ENCODE measurements at regions not wholly inside any gene's neighbourhood (a gene's known extent, or its start where the extent isn't known, plus 50 kb on each side); places are given as distances from the start of the nearest gene placed in this dataset.

DNA sequence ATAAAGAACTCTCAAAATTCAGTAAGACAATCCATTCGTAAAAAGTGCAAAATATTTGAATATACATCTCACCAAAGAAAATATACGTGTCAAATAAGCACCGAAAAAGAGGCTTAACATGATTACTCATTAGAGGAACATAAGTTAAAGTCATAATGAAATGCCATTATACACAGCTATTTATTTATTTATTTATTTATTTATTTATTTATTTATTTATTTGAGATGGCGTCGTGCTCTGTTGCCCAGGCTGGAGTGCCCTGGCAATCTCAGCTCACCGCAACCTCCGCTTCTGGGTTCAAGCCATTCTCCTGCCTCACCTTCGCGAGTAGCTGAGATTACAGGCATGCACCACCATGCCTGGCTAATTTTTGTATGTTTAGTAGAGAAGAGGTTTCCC lies 203.6 kb upstream of the UBASH3B start:
- Histone ChIP-seq H3K4me3 (no peak overlapping the region), H3K27ac (no peak overlapping the region), H3K9me3 (no peaks in the 10 kb centered on the region), H3K27me3 (no peaks in the 10 kb centered on the region), H3K36me3 (no peaks in the 10 kb centered on the region), H3K4me1 (ENCODE audit: insufficient read depth) (no peaks in the 10 kb centered on the region)
- TF ChIP-seq, protein P1, sequence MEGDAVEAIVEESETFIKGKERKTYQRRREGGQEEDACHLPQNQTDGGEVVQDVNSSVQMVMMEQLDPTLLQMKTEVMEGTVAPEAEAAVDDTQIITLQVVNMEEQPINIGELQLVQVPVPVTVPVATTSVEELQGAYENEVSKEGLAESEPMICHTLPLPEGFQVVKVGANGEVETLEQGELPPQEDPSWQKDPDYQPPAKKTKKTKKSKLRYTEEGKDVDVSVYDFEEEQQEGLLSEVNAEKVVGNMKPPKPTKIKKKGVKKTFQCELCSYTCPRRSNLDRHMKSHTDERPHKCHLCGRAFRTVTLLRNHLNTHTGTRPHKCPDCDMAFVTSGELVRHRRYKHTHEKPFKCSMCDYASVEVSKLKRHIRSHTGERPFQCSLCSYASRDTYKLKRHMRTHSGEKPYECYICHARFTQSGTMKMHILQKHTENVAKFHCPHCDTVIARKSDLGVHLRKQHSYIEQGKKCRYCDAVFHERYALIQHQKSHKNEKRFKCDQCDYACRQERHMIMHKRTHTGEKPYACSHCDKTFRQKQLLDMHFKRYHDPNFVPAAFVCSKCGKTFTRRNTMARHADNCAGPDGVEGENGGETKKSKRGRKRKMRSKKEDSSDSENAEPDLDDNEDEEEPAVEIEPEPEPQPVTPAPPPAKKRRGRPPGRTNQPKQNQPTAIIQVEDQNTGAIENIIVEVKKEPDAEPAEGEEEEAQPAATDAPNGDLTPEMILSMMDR (IDR thresholded peaks at IDR 0.05), result no peak
- TF ChIP-seq EP300 (IDR thresholded peaks at IDR 0.05), result no peak
- DNase-seq, result no peak
- WGBS, 3 donors, result 93 to 98% (median 96%) methylated on average over 9 of the region's 9 CpGs
- intact Hi-C loops (cut with DNase I), result no loop called here

- intact Hi-C loops (cut with DNase I), result loop anchor here in 1 of 4 donors (10.0 kb wide), 1 partner anchor 237 kb away; no protein-coding TSS in a partner anchor
- TF ChIP-seq EP300 (IDR thresholded peaks at IDR 0.05), result no peak
- no peak for TF ChIP-seq POLR2A (IDR thresholded peaks at IDR 0.05)
- TF ChIP-seq, protein P1 (IDR thresholded peaks at IDR 0.05), result no peak
- 3 to 6% (median 3%) methylated on average over 3 of the region's 3 CpGs for WGBS, 3 donors
- no peaks in the 10 kb centered on the region for H3K36me3 ChIP-seq
- H3K4me1 ChIP-seq (ENCODE audit: insufficient read depth), result peaks cover 3% of the 10 kb centered on the region
- H3K9me3 ChIP-seq, result no peaks in the 10 kb centered on the region
- no peaks in the 10 kb centered on the region for H3K27me3 ChIP-seq
- DNase-seq, result no peak
- peak overlapping the region; percentile 43 for H3K4me3 ChIP-seq
- H3K27ac ChIP-seq, result peak overlapping the region in 1 of 2 donors; percentile 26
These were observed 213.9 kb upstream of the UBASH3B start for GRCh38 chr11:122441666-122442035.

DNA sequence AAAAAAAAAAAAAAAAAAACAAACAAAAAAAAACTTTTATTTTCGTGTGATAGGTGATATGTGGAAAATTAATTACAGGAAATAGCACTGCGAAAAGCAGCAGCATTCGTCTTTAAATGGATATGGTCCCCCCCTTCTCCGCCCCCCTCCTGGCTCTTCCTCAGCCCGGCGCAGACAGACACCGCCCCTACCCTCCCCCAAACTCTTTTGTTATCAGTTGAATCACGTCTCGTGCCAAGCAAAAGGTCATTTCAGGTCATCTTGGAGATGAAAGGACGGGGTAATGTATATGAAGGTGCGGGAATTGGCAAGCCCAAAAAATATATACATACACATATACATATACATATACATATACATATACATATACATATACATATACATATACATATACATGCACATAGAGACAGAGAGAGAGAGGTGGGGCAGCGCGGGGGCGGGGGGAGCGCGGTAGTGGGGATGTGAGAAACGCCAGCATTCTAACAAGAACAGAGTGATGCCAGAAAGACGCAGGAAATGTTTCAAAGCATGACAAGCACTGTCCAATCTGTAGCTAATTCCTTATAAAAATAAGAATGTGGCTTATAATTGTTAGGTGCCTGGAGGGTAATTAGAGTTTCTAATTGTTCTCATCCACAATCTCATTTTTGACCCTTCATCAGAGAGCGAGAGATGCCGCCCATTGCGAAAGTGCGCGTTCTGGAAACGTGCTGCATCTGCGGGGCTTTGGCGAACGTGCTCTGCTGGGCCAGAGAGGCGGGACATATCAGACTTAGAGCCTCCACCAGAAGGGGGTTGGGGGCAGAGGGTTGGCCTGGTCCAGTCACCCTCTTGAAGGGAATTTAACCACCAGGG lies 214.5 kb upstream of the UBASH3B start:
- intact Hi-C loops (cut with DNase I), result loop anchor here in 1 of 4 donors (10.0 kb wide), 1 partner anchor 236 kb away; no protein-coding TSS in a partner anchor
- peaks cover 3% of the 10 kb centered on the region for H3K4me1 ChIP-seq (ENCODE audit: insufficient read depth)
- peak; percentile 56 to 81 (median 65) for DNase-seq
- H3K4me3 ChIP-seq, result peak overlapping the region; percentile 43
- H3K9me3 ChIP-seq, result no peaks in the 10 kb centered on the region
- 1% methylated on average over 28 of the region's 28 CpGs for WGBS, 3 donors
- H3K27me3 ChIP-seq, result no peaks in the 10 kb centered on the region
- no peaks in the 10 kb centered on the region for H3K36me3 ChIP-seq
- H3K27ac ChIP-seq, result peak overlapping the region in 1 of 2 donors; percentile 26
- TF ChIP-seq, protein P1 (IDR thresholded peaks at IDR 0.05), result no peak
- TF ChIP-seq EP300 (IDR thresholded peaks at IDR 0.05) (no peak), POLR2A (IDR thresholded peaks at IDR 0.05) (no peak)

GRCh38 chr11:122439866-122440810 lies 215.4 kb upstream of the UBASH3B start:
- TF ChIP-seq, protein P1 (IDR thresholded peaks at IDR 0.05), result no peak
- TF ChIP-seq EP300 (IDR thresholded peaks at IDR 0.05), result no peak
- TF ChIP-seq POLR2A (IDR thresholded peaks at IDR 0.05), result no peak

More at GRCh38 chr11:122439866-122440810, 215.4 kb upstream of the UBASH3B start:
- H3K4me1 ChIP-seq (ENCODE audit: insufficient read depth), result peaks cover 3% of the 10 kb centered on the region
- H3K27ac ChIP-seq, result no peak overlapping the region
- no peaks in the 10 kb centered on the region for H3K9me3 ChIP-seq
- DNase-seq, result peak; percentile 50 to 81 (median 67)
- peak overlapping the region; percentile 43 for H3K4me3 ChIP-seq
- no peaks in the 10 kb centered on the region for H3K36me3 ChIP-seq
- 8 to 14% (median 13%) methylated on average over 29 of the region's 29 CpGs for WGBS, 3 donors
- no peaks in the 10 kb centered on the region for H3K27me3 ChIP-seq
- intact Hi-C loops (cut with DNase I), result loop anchor here in 1 of 4 donors (10.0 kb wide), 1 partner anchor 235 kb away; no protein-coding TSS in a partner anchor

Data from ovary (tissue), 7 donors.